Esophagus squamous epithelium (tissue), 4 donors: ENCODE measurements at regions not wholly inside any gene's neighbourhood (a gene's known extent, or its start where the extent isn't known, plus 50 kb on each side); places are given as distances from the start of the nearest gene placed in this dataset.

Experiments
- POLR2A ChIP-seq, 4 donors: fragments of 450-650 bp; IDR thresholded peaks; one replicate each; pipeline ENCODE4 v1.6.1; 2017; ENCODE audit warnings: antibody characterized with exemption in 4 of 4, mild to moderate bottlenecking in 4 of 4, moderate library complexity in 3 of 4
- TF ChIP-seq, protein P1 (sequence below), 6 experiments: fragments of 450-650 bp in 4 of 6; fragments of 200-600 bp in 2 of 6; sonication (generic) in 2 of 6; IDR thresholded peaks; one replicate each; pipeline ENCODE4 v1.5.1; 2016 to 2019; ENCODE audit warnings: antibody characterized with exemption in 6 of 6, mild to moderate bottlenecking in 4 of 6, moderate library complexity in 4 of 6

DNA sequence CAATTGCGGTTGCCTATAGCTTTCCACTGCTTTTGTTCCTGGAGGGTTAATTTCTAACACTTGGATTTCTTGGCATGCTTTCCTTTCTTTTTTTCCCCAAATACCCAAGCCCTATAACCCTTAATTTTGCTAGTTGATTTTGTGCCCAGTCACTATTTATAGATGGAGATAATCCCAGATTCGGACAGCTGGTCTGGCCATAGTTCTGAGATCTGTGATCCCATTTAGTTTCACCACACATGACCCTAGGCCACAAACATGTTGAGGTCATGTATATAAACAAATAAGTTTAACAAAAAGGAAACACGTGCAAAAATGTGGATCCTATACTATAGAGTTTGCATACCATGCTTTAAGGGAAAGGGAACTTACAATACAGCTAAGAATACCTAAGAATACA lies 111.4 kb downstream of the ZMAT3 start:
- TF ChIP-seq POLR2A (IDR thresholded peaks at IDR 0.05) = no peak
- TF ChIP-seq, protein P1, sequence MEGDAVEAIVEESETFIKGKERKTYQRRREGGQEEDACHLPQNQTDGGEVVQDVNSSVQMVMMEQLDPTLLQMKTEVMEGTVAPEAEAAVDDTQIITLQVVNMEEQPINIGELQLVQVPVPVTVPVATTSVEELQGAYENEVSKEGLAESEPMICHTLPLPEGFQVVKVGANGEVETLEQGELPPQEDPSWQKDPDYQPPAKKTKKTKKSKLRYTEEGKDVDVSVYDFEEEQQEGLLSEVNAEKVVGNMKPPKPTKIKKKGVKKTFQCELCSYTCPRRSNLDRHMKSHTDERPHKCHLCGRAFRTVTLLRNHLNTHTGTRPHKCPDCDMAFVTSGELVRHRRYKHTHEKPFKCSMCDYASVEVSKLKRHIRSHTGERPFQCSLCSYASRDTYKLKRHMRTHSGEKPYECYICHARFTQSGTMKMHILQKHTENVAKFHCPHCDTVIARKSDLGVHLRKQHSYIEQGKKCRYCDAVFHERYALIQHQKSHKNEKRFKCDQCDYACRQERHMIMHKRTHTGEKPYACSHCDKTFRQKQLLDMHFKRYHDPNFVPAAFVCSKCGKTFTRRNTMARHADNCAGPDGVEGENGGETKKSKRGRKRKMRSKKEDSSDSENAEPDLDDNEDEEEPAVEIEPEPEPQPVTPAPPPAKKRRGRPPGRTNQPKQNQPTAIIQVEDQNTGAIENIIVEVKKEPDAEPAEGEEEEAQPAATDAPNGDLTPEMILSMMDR (IDR thresholded peaks at IDR 0.05) = no peak
